ENCODE measurements at regions not wholly inside any gene's neighbourhood (a gene's known extent, or its start where the extent isn't known, plus 50 kb on each side); places are given as distances from the start of the nearest gene placed in this dataset.

- DNase-seq (ENCODE audit: low spot score) = no peak
These were observed 59.4 kb upstream of the ASIC2 start for GRCh38 chr17:33352526-33352925.

DNA sequence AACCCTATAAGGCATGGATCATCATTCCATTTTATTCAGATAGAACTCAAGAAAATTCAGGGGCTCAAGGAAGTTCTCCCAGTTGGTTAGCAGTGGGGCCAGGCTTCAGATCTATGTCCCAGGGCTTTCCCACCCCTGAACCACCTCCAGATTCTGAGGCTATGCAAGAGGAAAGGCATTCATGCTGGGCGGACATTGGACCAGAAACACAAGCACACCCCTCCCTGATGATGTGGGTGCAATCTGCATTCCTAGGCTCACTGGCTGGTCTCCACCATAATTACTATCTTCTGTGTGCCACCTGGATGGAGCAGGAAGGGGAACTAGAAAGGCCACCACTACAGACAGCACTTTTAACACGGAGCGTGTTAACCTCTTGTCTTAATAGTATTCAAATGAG lies 63.2 kb upstream of the ASIC2 start:
- no peak for DNase-seq (ENCODE audit: low spot score)

- DNase-seq (ENCODE audit: low spot score) = no peak
These were observed 70.4 kb upstream of the ASIC2 start for GRCh38 chr17:33363475-33363874.

DNA sequence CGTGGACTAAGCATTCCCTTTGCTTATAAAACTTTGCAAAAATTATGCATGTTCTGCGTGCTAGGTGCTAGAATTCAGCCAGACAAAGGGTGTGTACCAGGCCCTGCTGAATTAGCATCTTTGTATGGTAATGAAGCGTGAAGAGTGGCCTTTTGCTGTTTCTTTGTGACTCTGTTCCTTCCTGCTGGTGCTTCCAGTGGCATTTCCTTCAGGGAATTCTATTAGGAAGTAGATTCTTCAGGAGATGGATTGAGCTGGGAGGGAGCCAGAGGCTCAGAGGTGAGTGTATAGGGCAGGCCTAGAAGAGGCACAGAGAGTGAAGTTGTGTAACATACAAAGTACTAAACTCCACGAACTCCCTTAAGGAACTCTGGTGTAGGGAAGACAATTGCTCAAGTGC lies 73.9 kb upstream of the ASIC2 start:
- DNase-seq (ENCODE audit: low spot score) = no peak

DNA sequence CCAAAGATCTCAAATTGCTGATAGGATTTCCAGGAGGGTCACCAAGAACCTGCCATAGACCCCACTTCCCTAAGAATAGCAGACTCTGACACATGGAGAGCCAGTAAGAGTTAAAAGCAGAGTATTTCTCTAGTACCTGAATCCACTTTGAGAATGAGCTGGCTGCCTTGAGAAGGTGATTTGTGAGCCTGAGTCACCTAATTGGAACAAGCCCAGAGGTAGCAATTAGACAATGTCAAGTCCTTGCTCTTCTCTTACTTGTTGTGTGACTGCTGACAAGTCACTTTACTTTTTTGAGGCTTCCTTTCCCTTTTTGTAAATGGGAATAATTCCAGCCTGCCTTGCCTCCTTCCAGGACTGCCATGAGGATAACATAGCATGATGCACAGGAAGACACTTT lies 76.1 kb upstream of the ASIC2 start:
- DNase-seq (ENCODE audit: low spot score) = no peak

- DNase-seq (ENCODE audit: low spot score) = no peak
These were observed 76.8 kb upstream of the ASIC2 start for GRCh38 chr17:33369876-33370275.

DNA sequence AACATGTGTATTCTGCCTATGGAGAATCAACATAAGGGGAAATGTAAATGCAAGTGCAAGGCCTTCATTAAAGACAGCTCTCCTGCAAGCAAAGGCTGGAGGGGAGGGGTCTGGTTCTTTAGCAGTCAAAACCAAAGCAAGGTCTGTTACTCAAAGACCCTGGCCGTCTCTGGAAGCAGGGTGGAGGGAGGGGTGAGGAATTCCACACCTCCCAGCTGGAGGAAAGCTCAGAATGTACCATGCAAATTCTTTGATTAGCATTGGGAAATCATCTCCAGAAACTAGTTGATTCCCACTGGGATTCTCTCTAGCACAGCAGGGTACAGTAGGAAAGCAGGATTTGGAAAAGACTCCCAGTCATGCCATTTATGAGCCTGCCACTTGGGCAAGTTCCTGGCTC lies 77.3 kb upstream of the ASIC2 start:
- DNase-seq (ENCODE audit: low spot score) = no peak

- DNase-seq (ENCODE audit: low spot score) = no peak
These were observed 78.3 kb upstream of the ASIC2 start for GRCh38 chr17:33371377-33371776.

- DNase-seq (ENCODE audit: low spot score) = no peak
These were observed 80.2 kb upstream of the ASIC2 start for GRCh38 chr17:33373273-33373672.

GRCh38 chr17:33375103-33375502 lies 82.0 kb upstream of the ASIC2 start:
- no peak for DNase-seq (ENCODE audit: low spot score)

DNA sequence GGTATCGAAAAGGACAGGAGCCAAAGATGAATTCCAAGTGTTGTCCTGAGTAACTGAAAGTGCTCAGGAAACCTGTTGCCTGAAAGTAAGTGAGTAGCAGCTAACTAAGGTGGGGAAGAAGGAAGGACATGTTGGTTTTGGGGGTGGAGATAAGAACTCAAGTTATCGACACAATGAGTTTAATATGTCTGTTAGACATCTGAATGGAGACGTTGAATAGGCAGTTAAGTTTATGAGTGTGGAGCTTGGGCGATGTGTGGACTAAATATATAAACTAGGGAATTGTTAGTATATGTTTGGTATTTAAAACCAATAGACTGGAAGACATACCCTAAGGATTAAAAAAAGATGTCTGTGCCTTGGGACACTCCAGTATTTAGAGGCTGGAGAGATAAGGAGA lies 82.7 kb upstream of the ASIC2 start:
- no peak for DNase-seq (ENCODE audit: low spot score)

GRCh38 chr17:33377837-33378595 lies 84.9 kb upstream of the ASIC2 start:
- DNase-seq (ENCODE audit: low spot score) = no peak

- DNase-seq (ENCODE audit: low spot score) = no peak
These were observed 88.1 kb upstream of the ASIC2 start for GRCh38 chr17:33381201-33381600.

GRCh38 chr17:33383488-33384023 lies 90.5 kb upstream of the ASIC2 start:
- no peak for DNase-seq (ENCODE audit: low spot score)

DNA sequence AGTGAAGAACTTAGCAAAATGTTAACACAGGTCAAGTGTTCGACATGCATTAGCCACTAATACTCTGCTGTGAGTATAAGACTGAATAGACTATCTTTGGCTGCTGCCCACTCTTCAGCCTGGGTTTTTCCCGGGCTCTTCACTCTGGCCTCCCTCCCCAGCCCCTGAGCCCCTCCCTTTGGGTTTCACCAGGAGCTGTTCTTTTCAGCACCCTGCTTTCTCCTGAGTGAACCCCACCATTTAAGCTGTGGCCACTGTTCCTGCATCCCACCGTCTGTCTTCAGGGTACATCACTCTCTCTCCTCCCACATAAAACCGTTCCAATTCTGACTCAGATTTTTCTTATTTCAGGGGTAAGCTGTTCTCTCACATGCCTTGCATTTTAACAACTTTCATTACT lies 92.0 kb upstream of the ASIC2 start:
- DNase-seq (ENCODE audit: low spot score) = no peak

DNA sequence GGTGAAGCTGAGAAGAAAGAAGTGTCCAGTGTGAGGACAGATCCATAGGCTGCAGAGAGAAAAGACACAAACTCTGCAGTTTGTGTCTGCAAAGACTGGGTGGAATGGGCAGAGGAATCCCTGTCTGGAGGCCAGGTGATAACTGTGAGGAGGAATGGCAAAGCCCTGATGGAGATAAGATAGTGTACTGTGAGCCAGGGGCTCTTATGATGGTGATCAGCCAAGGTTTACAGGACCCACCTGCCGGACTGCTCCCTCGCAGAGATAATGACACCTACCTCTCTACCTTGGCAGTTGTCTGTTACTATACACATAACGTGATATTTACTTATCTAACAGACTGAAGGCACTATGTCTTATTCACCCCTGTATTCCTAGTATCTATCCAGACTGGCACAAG lies 92.6 kb upstream of the ASIC2 start:
- DNase-seq (ENCODE audit: low spot score) = no peak

DNA sequence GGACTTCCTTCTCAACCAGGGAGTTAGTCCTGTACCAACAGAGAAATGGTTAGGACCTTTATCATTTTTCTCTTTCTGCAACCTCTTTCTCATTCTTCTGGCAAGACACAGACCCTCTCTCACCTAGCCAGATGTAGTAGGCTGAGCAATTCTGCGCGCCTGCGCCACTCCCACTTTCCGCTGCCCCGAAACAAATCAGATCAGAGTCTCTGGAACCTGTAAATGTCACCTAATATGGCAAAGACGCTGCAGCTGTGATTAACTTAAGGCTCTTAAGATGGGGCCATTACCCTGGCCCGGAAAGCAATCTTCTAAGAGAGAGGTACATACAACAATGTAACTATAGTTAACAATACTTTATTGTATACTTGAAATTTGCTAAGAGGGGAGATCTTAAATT lies 94.3 kb upstream of the ASIC2 start:
- no peak for DNase-seq (ENCODE audit: low spot score)

DNA sequence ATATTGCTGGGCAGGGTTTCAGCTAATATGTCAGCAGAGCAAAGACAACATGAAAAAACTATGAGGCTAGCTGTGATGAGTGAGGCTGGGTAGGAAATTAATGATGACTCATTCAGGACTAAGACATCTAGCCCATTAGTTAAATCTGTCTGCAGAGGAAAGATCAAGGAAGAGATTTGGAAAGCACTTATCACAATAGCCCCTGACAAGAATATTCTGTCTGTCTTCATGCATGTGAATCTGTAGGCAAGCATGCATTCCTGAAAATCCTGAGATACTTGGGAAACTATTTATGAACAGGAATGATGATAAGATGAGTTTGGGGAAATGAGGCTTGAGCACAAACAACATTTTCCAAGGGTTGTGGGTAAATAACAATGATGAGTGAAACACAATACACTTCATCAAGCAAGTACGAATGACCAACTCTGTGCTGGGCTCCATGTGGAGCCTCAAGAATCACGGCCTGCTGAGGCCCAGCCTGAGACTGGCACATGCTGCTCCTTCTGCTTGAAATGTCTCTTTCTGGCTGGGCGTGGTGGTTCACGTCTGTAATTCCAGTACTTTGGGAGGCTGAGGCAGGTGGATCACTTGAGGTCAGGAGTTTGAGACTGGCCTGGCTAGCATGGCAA lies 96.5 kb upstream of the ASIC2 start:
- no peak for DNase-seq (ENCODE audit: low spot score)

DNA sequence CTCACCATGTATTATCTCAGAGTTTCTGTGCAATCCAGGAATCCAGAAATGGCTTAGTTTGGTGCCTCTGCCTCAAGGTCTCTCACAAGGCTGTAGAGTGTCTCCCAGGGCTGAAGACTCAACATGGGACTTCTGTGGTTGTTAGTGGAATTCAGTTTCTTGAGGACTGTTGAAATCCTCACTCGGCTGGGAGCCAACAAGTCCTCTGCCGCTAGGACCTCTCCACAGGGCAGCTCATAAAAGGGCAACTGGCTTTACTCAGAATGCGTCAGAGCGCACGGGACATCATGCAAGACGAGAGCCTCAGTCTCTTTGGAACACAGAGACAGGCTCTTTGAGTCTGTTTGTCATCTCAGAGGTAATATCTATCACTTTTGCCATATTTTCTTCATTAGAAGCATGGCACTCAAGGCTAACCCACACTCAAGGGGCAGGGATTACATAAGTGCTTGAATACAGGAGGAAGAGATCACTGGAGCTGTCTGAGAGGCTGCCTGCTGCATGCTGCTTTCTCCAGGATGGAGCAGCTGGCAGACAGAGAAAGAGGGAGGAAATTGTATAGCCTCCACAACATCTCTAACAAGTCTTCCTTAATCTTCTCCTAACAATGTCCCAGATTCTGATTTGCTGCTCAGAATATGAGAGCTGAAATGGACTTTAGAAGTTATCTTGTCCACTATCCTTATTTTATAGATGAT lies 97.5 kb upstream of the ASIC2 start:
- DNase-seq (ENCODE audit: low spot score) = no peak

GRCh38 chr17:33396818-33397217 lies 103.7 kb upstream of the ASIC2 start:
- DNase-seq (ENCODE audit: low spot score) = no peak

DNA sequence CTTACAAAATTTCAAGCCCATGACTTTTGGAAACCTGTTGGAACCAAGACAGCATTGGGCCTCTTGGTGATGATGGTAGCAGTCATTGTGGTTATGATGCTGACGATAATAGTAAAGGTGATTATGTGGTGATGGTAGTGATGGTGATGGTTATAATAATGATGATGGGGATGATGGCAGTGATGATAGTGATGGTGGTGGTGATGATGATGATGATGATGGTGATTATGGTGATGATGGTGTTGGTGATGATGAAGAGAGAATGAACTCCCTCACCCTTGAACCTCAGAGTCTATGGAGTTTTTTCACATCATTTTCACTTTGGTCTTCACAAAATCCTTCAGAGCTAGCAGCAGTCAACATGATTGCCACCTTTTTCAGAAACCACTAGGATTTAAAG lies 105.3 kb upstream of the ASIC2 start:
- no peak for DNase-seq (ENCODE audit: low spot score)

DNA sequence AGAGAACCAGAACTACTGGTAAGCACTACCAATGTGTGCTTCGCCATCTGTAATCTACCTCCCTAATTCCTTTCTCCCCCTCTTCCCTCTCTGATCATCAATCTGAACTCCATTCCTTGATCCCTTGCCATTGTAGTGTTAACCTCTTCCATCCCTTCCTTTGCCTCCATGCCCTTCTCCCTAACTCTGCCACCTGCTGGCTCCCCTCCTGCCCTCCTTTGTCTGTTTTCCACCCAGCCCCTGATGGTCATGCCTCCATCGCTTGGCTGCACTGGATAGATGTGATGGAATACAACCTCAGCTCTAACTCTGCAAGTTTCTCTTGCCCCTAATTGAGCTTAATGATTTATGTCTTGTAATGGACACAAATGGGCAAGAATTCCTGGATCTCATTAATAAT lies 108.2 kb upstream of the ASIC2 start:
- no peak for DNase-seq (ENCODE audit: low spot score)

DNA sequence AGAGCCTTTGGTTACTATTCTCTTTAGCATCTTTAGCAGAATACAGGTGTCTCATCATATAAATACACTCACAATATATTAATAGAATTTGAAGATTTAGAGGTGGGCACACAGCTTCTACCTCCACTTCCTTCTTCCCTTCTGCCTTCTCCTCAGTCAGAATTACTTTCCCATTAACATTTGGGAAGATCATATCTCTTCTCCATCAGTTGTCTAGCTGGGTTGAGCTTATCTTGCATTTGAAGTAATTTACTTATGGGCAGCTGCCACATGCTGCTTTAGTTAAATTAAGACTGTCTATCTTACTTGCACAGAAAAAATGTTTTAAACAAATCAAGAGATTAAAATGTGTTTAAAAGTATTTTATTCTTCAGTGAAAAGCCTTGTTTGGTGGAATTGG lies 110.1 kb upstream of the ASIC2 start:
- DNase-seq (ENCODE audit: low spot score) = no peak

All from putamen (tissue), 1 donor.